NB4 (cell line): ENCODE measurements at regions not wholly inside any gene's neighbourhood (a gene's known extent, or its start where the extent isn't known, plus 50 kb on each side); places are given as distances from the start of the nearest gene placed in this dataset.

Experiments
- MAX ChIP-seq: IDR thresholded peaks from 2 replicates; pipeline ENCODE4 v1.6.1; 2011; ENCODE audit warnings: low read depth, low read length
- MYC ChIP-seq: IDR thresholded peaks from 2 replicates; pipeline ENCODE4 v1.6.1; 2011; ENCODE audit warnings: low read depth, low read length
- POLR2A ChIP-seq: IDR thresholded peaks from 2 replicates; pipeline ENCODE4 v1.6.1; 2011; ENCODE audit warnings: mild to moderate bottlenecking; ENCODE audit not compliant: insufficient read length; ENCODE audit errors: extremely low read depth
- TF ChIP-seq, protein P1 (sequence below): IDR thresholded peaks from one replicate; pipeline ENCODE4 v1.5.1; 2012; ENCODE audit warnings: low read depth, low read length

DNA sequence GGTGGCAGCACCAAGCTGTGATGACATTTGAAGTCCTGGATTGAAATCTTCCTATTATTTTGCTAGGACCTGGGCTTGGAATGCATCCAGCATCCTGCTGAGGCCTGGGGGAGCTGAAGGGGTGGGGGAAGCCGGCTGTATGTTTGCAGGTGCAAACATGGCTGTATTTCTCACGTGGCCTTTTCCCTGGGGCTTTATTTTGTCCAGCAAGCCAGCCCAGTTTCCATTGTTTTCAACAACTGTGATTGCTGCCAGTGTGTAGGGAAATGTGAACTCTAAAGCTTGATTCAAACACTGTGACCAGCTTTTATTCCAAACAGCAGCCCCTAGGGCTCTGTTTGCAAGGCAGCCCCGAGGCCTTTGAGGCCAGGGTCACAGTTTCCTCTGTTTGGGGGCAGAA lies 683.0 kb downstream of the DHX35 start:
- TF ChIP-seq, protein P1, sequence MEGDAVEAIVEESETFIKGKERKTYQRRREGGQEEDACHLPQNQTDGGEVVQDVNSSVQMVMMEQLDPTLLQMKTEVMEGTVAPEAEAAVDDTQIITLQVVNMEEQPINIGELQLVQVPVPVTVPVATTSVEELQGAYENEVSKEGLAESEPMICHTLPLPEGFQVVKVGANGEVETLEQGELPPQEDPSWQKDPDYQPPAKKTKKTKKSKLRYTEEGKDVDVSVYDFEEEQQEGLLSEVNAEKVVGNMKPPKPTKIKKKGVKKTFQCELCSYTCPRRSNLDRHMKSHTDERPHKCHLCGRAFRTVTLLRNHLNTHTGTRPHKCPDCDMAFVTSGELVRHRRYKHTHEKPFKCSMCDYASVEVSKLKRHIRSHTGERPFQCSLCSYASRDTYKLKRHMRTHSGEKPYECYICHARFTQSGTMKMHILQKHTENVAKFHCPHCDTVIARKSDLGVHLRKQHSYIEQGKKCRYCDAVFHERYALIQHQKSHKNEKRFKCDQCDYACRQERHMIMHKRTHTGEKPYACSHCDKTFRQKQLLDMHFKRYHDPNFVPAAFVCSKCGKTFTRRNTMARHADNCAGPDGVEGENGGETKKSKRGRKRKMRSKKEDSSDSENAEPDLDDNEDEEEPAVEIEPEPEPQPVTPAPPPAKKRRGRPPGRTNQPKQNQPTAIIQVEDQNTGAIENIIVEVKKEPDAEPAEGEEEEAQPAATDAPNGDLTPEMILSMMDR, result no peak
- no peak for TF ChIP-seq MAX
- no peak for TF ChIP-seq MYC
- TF ChIP-seq POLR2A, result no peak
